MM.1S (cell line): ENCODE measurements at regions not wholly inside any gene's neighbourhood (a gene's known extent, or its start where the extent isn't known, plus 50 kb on each side); places are given as distances from the start of the nearest gene placed in this dataset.

ENCODE experiments used
- EZH2phosphoT487 ChIP-seq: fragments of 300-600 bp; sonication (generic); IDR thresholded peaks from 2 replicates; pipeline ENCODE4 v1.6.1; 2018; ENCODE audit warnings: antibody characterized with exemption, low read length
- TF ChIP-seq, protein P1 (sequence below): fragments of 300-600 bp; sonication (generic); IDR thresholded peaks from 2 replicates; pipeline ENCODE4 v1.5.1; 2016; ENCODE audit warnings: antibody characterized with exemption, low read length, mixed read lengths

- TF ChIP-seq, protein P1, sequence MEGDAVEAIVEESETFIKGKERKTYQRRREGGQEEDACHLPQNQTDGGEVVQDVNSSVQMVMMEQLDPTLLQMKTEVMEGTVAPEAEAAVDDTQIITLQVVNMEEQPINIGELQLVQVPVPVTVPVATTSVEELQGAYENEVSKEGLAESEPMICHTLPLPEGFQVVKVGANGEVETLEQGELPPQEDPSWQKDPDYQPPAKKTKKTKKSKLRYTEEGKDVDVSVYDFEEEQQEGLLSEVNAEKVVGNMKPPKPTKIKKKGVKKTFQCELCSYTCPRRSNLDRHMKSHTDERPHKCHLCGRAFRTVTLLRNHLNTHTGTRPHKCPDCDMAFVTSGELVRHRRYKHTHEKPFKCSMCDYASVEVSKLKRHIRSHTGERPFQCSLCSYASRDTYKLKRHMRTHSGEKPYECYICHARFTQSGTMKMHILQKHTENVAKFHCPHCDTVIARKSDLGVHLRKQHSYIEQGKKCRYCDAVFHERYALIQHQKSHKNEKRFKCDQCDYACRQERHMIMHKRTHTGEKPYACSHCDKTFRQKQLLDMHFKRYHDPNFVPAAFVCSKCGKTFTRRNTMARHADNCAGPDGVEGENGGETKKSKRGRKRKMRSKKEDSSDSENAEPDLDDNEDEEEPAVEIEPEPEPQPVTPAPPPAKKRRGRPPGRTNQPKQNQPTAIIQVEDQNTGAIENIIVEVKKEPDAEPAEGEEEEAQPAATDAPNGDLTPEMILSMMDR = no peak
- TF ChIP-seq EZH2phosphoT487 = no peak
Measured at GRCh38 chr3:31295150-31295765, 237.5 kb upstream of the STT3B start.
